Neural crest cell (in vitro differentiated cells): ENCODE measurements at regions not wholly inside any gene's neighbourhood (a gene's known extent, or its start where the extent isn't known, plus 50 kb on each side); places are given as distances from the start of the nearest gene placed in this dataset.

ENCODE experiments used
- DNase-seq: peaks from one replicate; pipeline ENCODE4 v3.0.0; 2021; ENCODE audit warnings: low read depth, mixed read lengths, low spot score
- H3K27ac Mint-ChIP-seq: one replicate; pipeline ENCODE4 v1.8.0; 2021; ENCODE audit warnings: mild to moderate bottlenecking, mixed read lengths; ENCODE audit not compliant: unreplicated experiment
- H3K27me3 Mint-ChIP-seq: 2 replicates; pipeline ENCODE4 v1.8.0; 2021; ENCODE audit warnings: low read depth, mild to moderate bottlenecking, mixed read lengths
- H3K36me3 Mint-ChIP-seq: 2 replicates; pipeline ENCODE4 v1.8.0; 2021; ENCODE audit warnings: low read depth, mild to moderate bottlenecking, mixed read lengths
- H3K4me1 Mint-ChIP-seq: 2 replicates; pipeline ENCODE4 v1.8.0; 2021; ENCODE audit warnings: mixed read lengths
- H3K4me3 Mint-ChIP-seq: one replicate; pipeline ENCODE4 v1.8.0; 2021; ENCODE audit warnings: mild to moderate bottlenecking, mixed read lengths
- H3K9me3 Mint-ChIP-seq: 2 replicates; pipeline ENCODE4 v1.8.0; 2021; ENCODE audit warnings: mixed read lengths
- CTCF ChIP-seq: fragments of 200-600 bp; sonication (generic); conservative IDR thresholded peaks from 2 replicates; pipeline ENCODE4 v1.5.0; 2021; ENCODE audit warnings: antibody characterized with exemption, mild to moderate bottlenecking

DNA sequence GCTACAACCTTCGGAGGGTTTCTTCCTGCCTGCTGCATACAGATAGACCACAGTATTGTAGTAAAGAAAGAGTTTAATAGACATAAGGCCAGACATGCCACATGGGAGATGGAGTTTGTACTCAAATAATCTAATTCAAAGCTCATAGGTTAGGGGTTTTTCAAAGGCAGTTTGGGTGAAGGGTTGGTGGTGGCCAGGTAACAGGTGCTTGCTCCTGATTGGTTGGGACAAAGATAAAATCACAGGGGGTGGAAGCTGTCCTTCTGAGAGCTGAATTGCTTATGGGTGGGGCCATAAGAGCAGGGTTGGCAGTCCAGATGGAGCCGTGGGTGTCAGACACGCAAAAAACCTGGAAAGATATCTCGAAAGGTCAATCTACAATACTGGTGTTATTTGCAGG is 92.3 kb upstream of the ETV3 start:
- TF ChIP-seq CTCF = no peak
- Mint-ChIP-seq H3K36me3 (no peaks in the 10 kb centered on the region), H3K27me3 (peaks cover 22% of the 10 kb centered on the region), H3K9me3 (peaks cover 6% of the 10 kb centered on the region), H3K27ac (no peak overlapping the region), H3K4me1 (peaks cover 5% of the 10 kb centered on the region), H3K4me3 (no peak overlapping the region)
- DNase-seq = no peak

DNA sequence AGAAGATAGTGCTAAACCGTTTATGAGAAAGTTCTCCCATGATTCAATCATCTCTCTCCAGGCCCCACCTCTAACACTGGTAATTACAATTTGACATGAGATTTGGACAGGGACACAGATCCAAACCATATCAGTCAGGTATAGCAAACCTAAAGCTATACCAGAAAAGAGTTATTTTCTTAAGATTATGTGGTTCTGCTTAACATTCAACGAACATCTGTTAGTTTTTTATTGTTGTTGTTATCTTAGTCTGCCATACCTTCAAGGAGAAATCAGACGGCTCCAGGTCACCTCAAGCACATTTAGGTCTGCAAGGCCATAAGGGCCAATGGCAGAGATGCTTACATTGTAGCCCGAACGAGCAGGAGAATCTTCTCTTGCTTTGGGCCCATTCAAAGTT is 89.5 kb upstream of the ETV3 start:
- DNase-seq = no peak
- no peak overlapping the region for H3K27ac Mint-ChIP-seq
- H3K36me3 Mint-ChIP-seq = no peaks in the 10 kb centered on the region
- H3K4me3 Mint-ChIP-seq = no peak overlapping the region
- peaks cover 38% of the 10 kb centered on the region for H3K27me3 Mint-ChIP-seq
- no peaks in the 10 kb centered on the region for H3K4me1 Mint-ChIP-seq
- peaks cover 6% of the 10 kb centered on the region for H3K9me3 Mint-ChIP-seq
- no peak for TF ChIP-seq CTCF

- DNase-seq = no peak
- peaks cover 48% of the 10 kb centered on the region for H3K27me3 Mint-ChIP-seq
- H3K4me3 Mint-ChIP-seq = no peak overlapping the region
- H3K27ac Mint-ChIP-seq = no peak overlapping the region
- H3K36me3 Mint-ChIP-seq = no peaks in the 10 kb centered on the region
- TF ChIP-seq CTCF = no peak
- peaks cover 6% of the 10 kb centered on the region for H3K9me3 Mint-ChIP-seq
- no peaks in the 10 kb centered on the region for H3K4me1 Mint-ChIP-seq
Observed at GRCh38 chr1:157226739-157227138, 88.5 kb upstream of the ETV3 start.

- DNase-seq = no peak
- TF ChIP-seq CTCF = no peak
- Mint-ChIP-seq H3K27me3 (peaks cover 54% of the 10 kb centered on the region), H3K36me3 (no peaks in the 10 kb centered on the region), H3K9me3 (peaks cover 6% of the 10 kb centered on the region), H3K27ac (no peak overlapping the region), H3K4me3 (no peak overlapping the region), H3K4me1 (no peaks in the 10 kb centered on the region)
Observed at GRCh38 chr1:157219600-157219999, 81.4 kb upstream of the ETV3 start.

GRCh38 chr1:157219182-157219581 is 81.0 kb upstream of the ETV3 start:
- Mint-ChIP-seq H3K27ac (no peak overlapping the region), H3K4me1 (no peaks in the 10 kb centered on the region), H3K9me3 (peaks cover 9% of the 10 kb centered on the region), H3K27me3 (peaks cover 56% of the 10 kb centered on the region), H3K36me3 (no peaks in the 10 kb centered on the region), H3K4me3 (no peak overlapping the region)
- TF ChIP-seq CTCF = no peak
- no peak for DNase-seq

DNA sequence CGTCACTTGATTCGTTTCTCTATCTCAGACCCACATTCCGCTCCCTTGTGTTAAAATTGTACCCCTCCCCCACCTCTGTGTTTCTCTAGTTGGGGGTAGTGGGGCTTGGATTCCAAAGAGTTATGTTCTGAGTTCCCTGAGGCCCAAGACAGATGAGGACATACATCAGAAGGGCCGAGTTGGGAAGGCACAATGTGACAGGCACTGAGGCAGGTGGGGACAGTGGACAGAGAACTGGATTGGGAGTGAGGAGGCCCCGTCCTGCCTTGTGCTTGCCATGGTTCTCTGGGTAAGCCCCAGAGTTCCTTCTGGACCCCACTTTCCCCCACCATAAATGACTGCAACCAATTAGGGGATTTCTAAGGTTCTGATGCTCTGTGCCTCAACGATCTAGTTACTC is 80.5 kb upstream of the ETV3 start:
- Mint-ChIP-seq H3K27ac (no peak overlapping the region), H3K9me3 (peaks cover 12% of the 10 kb centered on the region), H3K4me3 (no peak overlapping the region), H3K36me3 (peaks cover 3% of the 10 kb centered on the region), H3K27me3 (peaks cover 55% of the 10 kb centered on the region), H3K4me1 (no peaks in the 10 kb centered on the region)
- no peak for TF ChIP-seq CTCF
- no peak for DNase-seq
